Omental fat pad (tissue), 3 donors: ENCODE measurements at regions not wholly inside any gene's neighbourhood (a gene's known extent, or its start where the extent isn't known, plus 50 kb on each side); places are given as distances from the start of the nearest gene placed in this dataset.

ENCODE experiments used
- ATAC-seq: fragments of 150-250 bp; one replicate; pipeline ENCODE4 v1.9.1; 2016; ENCODE audit warnings: mild to moderate bottlenecking, moderate library complexity; ENCODE audit not compliant: low FRiP score
- DNase-seq: peaks from one replicate; pipeline ENCODE4 v3.0.0-alpha.2; 2019; ENCODE audit warnings: low spot score
- TF ChIP-seq, protein P1 (sequence below), 3 donors: fragments of 450-650 bp; IDR thresholded peaks; one replicate each; pipeline ENCODE4 v1.5.1; 2016 to 2017; ENCODE audit warnings: antibody characterized with exemption in 3 of 3, mild to moderate bottlenecking in 3 of 3, moderate library complexity in 2 of 3

DNA sequence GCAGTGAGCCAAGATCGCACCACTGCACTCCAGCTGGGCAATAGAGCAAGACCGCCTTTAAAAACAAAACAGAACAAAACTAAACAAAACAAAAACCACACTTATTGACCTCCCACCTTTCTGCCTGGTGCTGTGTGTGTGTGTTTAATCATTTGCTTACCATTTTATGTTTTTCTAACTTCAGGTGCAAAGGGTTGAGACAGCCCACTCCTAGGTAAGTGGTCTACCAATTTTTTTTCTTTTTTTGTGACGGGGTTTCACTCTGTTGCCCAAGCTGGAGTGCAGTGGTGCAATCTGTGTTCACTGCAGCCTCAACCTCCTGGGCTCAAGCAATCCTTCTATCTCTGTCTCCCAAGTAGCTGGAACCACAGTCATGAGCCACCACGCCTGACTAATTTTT, 65.8 kb downstream of the SALL1 start:
- TF ChIP-seq, protein P1, sequence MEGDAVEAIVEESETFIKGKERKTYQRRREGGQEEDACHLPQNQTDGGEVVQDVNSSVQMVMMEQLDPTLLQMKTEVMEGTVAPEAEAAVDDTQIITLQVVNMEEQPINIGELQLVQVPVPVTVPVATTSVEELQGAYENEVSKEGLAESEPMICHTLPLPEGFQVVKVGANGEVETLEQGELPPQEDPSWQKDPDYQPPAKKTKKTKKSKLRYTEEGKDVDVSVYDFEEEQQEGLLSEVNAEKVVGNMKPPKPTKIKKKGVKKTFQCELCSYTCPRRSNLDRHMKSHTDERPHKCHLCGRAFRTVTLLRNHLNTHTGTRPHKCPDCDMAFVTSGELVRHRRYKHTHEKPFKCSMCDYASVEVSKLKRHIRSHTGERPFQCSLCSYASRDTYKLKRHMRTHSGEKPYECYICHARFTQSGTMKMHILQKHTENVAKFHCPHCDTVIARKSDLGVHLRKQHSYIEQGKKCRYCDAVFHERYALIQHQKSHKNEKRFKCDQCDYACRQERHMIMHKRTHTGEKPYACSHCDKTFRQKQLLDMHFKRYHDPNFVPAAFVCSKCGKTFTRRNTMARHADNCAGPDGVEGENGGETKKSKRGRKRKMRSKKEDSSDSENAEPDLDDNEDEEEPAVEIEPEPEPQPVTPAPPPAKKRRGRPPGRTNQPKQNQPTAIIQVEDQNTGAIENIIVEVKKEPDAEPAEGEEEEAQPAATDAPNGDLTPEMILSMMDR (IDR thresholded peaks at IDR 0.05): no peak
- DNase-seq (no peak), ATAC-seq (no peak)

- TF ChIP-seq, protein P1 (IDR thresholded peaks at IDR 0.05): no peak
- ATAC-seq (no peak), DNase-seq (no peak)
These were observed 66.8 kb downstream of the SALL1 start for GRCh38 chr16:51084074-51084928.

- no peak for DNase-seq
- no peak for ATAC-seq
- TF ChIP-seq, protein P1 (IDR thresholded peaks at IDR 0.05): no peak
These were observed 78.5 kb downstream of the SALL1 start for GRCh38 chr16:51072591-51072990.

- ATAC-seq: no peak
- TF ChIP-seq, protein P1 (IDR thresholded peaks at IDR 0.05): no peak
- DNase-seq: no peak
These were observed 79.7 kb downstream of the SALL1 start for GRCh38 chr16:51071326-51071725.

DNA sequence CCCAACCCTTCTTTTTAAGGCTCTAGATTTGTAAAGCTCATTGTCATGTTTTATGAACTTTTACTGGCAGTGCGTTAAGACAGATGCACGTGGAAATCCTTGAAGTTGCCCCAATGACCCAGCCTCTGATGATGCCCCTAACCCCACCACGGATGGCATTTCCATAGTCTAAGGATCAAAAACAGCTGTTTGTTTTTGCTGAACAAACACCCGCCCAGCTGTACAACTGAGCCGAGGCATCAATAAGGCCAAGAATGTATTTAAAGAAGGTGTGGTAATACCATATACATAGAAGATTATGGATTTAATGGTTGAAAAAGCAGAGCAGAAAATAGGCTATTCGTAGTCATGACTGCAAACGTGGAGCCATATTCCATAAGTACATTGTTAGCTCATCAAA, 83.7 kb downstream of the SALL1 start:
- TF ChIP-seq, protein P1 (IDR thresholded peaks at IDR 0.05): no peak
- no peak for ATAC-seq

GRCh38 chr16:51062039-51062438, 89.0 kb downstream of the SALL1 start:
- TF ChIP-seq, protein P1 (IDR thresholded peaks at IDR 0.05): no peak
- DNase-seq (no peak), ATAC-seq (no peak)

More for the DNA sequence above, 83.7 kb downstream of the SALL1 start:
- no peak for DNase-seq

GRCh38 chr16:51061328-51061727, 89.7 kb downstream of the SALL1 start:
- DNase-seq (no peak), ATAC-seq (no peak)
- TF ChIP-seq, protein P1 (IDR thresholded peaks at IDR 0.05): no peak
